Endothelial cell of umbilical vein (primary cell): ENCODE measurements at regions not wholly inside any gene's neighbourhood (a gene's known extent, or its start where the extent isn't known, plus 50 kb on each side); places are given as distances from the start of the nearest gene placed in this dataset.

Experiments
- CTCF ChIP-seq, 2 donors: IDR thresholded peaks; 1 replicate in 1 of 2; 2 replicates in 1 of 2; pipeline ENCODE4 v1.5.1; 2011; ENCODE audit warnings: low read length in 2 of 2, mild to moderate bottlenecking in 2 of 2, moderate library complexity in 2 of 2, control low read depth in 1 of 2, inconsistent platforms in 1 of 2, low read depth in 1 of 2; ENCODE audit not compliant: insufficient read depth in 1 of 2; ENCODE audit errors: extremely low read depth in 1 of 2
- JUN ChIP-seq: IDR thresholded peaks from 2 replicates; pipeline ENCODE4 v1.6.1; 2011; ENCODE audit warnings: borderline replicate concordance, low read depth; ENCODE audit not compliant: insufficient read length, insufficient read depth
- MYC ChIP-seq: IDR thresholded peaks from one replicate; pipeline ENCODE4 v1.6.1; 2011; ENCODE audit warnings: mild to moderate bottlenecking, low read depth, low read length

- TF ChIP-seq CTCF (IDR thresholded peaks at IDR 0.05; ENCODE audit: extremely low read depth in 1 of 2, insufficient read depth in 1 of 2, low read depth in 1 of 2, low read length in 2 of 2) = no peak
- no peak for TF ChIP-seq MYC
- TF ChIP-seq JUN = no peak
These were observed 1634.6 kb upstream of the AGA start for GRCh38 chr4:179076865-179077264.
